ENCODE measurements at regions not wholly inside any gene's neighbourhood (a gene's known extent, or its start where the extent isn't known, plus 50 kb on each side); places are given as distances from the start of the nearest gene placed in this dataset.

DNA sequence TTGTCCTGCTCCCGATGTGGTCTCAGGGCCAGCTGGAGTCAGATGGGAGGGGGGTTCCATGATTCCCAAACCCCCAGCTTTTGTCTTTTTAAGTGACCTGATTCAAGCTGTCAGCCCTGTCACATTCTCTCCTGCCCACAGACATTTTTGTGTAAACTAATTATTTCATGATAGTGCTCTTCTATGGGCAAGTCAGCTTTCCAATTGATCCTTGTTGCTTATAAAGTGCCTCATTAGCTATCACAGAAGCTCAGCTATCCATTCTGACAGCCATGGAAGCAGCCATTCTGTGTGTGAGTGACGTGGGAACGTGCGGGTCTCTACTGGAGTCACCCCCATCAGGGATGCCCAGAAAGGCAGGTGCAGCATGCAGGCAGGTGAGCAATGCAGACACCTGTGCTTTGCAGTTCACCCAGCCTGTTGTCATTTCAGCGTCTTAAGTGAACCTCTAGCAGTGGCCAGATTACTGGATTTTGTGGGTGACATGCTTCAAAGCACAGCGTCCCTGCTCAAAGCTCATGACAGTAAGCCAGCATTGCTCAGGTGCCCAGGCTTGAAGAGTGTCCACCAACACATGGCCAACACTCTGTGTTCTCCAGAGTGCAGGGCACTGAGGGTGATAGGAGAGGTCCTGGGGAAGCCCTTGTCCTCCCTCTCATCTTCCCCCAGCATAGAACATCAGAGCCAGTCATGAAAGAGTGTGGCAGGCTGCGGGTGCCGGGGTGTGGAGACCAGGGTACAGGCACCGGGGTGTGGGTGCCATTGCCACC lies 162.1 kb upstream of the SH3BP4 start:
- FAIRE-seq = no peak
- TF ChIP-seq, protein P1, sequence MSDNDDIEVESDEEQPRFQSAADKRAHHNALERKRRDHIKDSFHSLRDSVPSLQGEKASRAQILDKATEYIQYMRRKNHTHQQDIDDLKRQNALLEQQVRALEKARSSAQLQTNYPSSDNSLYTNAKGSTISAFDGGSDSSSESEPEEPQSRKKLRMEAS (IDR thresholded peaks at IDR 0.05) = no peak
- TF ChIP-seq EHF (CRISPR knock-in tag; IDR thresholded peaks at IDR 0.05) (no peak), EHMT2 (IDR thresholded peaks at IDR 0.05; ENCODE audit: low read depth) (no peak), ZC3H11A (IDR thresholded peaks at IDR 0.05) (no peak)
- TF ChIP-seq, protein P2, sequence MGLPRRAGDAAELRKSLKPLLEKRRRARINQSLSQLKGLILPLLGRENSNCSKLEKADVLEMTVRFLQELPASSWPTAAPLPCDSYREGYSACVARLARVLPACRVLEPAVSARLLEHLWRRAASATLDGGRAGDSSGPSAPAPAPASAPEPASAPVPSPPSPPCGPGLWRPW (IDR thresholded peaks at IDR 0.05) = no peak
- ChIA-PET POLR2A (no interaction called here), CTCF (interaction anchor here (1.0 kb wide), 1 partner anchor 327 kb away, joined by 3 read pairs; no protein-coding TSS in a partner anchor)
- 77% methylated on average over 8 of the region's 9 CpGs for WGBS (ENCODE audit: missing lambda C conversion rate)
- H3K4me1 ChIP-seq = peaks cover under 1% of the 10 kb centered on the region; the same call in 1 of the 3 replicates
- ATAC-seq = no peak
- H3K4me2 ChIP-seq = no peak overlapping the region
- no peaks in the 10 kb centered on the region for H3K9me3 ChIP-seq
- no peak overlapping the region for H3K4me3 ChIP-seq
- no peak for DNase-seq (ENCODE audit: low read depth in 1 of 2, low spot score in 1 of 2)
- H3K27ac ChIP-seq = no peak overlapping the region

DNA sequence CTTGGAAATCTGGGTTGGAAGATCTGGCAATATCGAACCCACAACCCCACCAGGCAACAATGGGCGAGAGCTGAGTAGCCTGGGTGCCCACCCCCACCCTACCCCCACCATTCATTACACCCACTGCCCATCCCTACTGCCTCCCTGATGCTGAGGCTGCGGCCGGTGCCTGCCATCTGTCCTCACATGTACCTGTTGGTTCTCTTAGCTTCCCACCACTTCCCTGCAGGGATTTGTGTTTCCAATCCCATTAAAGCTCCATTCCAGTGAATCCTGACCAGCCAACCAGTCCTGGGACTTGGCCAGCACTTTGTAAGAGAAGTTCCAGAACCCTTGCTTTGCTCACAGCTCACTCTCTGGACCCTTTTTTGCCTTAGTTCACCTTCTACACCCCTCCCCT lies 163.0 kb upstream of the SH3BP4 start:
- ChIA-PET CTCF (no interaction called here), POLR2A (no interaction called here)
- H3K4me2 ChIP-seq = no peak overlapping the region
- WGBS (ENCODE audit: missing lambda C conversion rate) = 70% methylated on average over 4 of the region's 4 CpGs
- H3K4me3 ChIP-seq = no peak overlapping the region
- FAIRE-seq = no peak
- no peaks in the 10 kb centered on the region for H3K4me1 ChIP-seq
- peaks cover under 1% of the 10 kb centered on the region; the same call in 1 of the 3 replicates for H3K9me3 ChIP-seq
- no peak overlapping the region for H3K27ac ChIP-seq
- no peak for TF ChIP-seq PHF8 (IDR thresholded peaks at IDR 0.05; ENCODE audit: borderline replicate concordance, low read depth)
- no peak for TF ChIP-seq ZNF302 (CRISPR knock-in tag; IDR thresholded peaks at IDR 0.05)
- TF ChIP-seq, protein P3, sequence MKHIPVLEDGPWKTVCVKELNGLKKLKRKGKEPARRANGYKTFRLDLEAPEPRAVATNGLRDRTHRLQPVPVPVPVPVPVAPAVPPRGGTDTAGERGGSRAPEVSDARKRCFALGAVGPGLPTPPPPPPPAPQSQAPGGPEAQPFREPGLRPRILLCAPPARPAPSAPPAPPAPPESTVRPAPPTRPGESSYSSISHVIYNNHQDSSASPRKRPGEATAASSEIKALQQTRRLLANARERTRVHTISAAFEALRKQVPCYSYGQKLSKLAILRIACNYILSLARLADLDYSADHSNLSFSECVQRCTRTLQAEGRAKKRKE (CRISPR knock-in tag; IDR thresholded peaks at IDR 0.05; ENCODE audit: low read depth) = no peak
- no peak for TF ChIP-seq POLR2A (IDR thresholded peaks at IDR 0.05; ENCODE audit: low read length)
- no peak for TF ChIP-seq FOSL2 (IDR thresholded peaks at IDR 0.05)
- no peak for TF ChIP-seq FOSL2 (CRISPR knock-in tag; IDR thresholded peaks at IDR 0.05)
- TF ChIP-seq, protein P4, sequence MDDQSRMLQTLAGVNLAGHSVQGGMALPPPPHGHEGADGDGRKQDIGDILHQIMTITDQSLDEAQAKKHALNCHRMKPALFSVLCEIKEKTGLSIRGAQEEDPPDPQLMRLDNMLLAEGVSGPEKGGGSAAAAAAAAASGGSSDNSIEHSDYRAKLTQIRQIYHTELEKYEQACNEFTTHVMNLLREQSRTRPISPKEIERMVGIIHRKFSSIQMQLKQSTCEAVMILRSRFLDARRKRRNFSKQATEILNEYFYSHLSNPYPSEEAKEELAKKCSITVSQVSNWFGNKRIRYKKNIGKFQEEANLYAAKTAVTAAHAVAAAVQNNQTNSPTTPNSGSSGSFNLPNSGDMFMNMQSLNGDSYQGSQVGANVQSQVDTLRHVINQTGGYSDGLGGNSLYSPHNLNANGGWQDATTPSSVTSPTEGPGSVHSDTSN (IDR thresholded peaks at IDR 0.05) = no peak
- no peak for TF ChIP-seq JUNB (IDR thresholded peaks at IDR 0.05)
- no peak for TF ChIP-seq CBX2 (IDR thresholded peaks at IDR 0.05; ENCODE audit: borderline replicate concordance, low read depth)
- TF ChIP-seq SMC3 (IDR thresholded peaks at IDR 0.05) = no peak
- TF ChIP-seq, protein P5, sequence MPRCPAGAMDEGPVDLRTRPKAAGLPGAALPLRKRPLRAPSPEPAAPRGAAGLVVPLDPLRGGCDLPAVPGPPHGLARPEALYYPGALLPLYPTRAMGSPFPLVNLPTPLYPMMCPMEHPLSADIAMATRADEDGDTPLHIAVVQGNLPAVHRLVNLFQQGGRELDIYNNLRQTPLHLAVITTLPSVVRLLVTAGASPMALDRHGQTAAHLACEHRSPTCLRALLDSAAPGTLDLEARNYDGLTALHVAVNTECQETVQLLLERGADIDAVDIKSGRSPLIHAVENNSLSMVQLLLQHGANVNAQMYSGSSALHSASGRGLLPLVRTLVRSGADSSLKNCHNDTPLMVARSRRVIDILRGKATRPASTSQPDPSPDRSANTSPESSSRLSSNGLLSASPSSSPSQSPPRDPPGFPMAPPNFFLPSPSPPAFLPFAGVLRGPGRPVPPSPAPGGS (IDR thresholded peaks at IDR 0.05) = no peak
- TF ChIP-seq HOXB5 (CRISPR knock-in tag; IDR thresholded peaks at IDR 0.05) = no peak
- TF ChIP-seq, protein P1 (IDR thresholded peaks at IDR 0.05) = no peak
- no peak for ATAC-seq
- no peak for DNase-seq (ENCODE audit: low read depth in 1 of 2, low spot score in 1 of 2)

DNA sequence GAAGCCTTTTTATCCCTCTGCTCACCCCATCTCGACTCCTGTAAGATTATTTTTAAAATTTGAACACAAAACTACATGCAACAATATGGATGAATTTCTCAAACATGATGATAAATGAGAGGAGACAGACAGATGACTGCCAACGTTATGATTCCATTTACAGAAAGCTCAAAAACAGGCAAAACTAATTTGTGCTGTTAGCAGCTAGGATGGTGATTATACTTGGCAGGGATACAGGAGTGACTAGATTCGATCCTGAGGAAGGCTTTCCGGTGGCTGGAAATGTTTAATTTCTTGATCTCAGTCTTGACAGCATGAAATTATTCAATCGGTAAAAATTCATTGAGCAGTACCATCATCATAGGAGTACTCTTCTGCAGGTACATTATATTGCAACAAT lies 163.4 kb upstream of the SH3BP4 start:
- WGBS (ENCODE audit: missing lambda C conversion rate) = 52% methylated on average over 5 of the region's 5 CpGs
- ATAC-seq (no peak), DNase-seq (ENCODE audit: low read depth in 1 of 2, low spot score in 1 of 2) (no peak), FAIRE-seq (no peak)
- TF ChIP-seq KDM5A (IDR thresholded peaks at IDR 0.05) = no peak
- no peak for TF ChIP-seq CHD4 (IDR thresholded peaks at IDR 0.05; ENCODE audit: borderline replicate concordance)
- TF ChIP-seq SMC3 (IDR thresholded peaks at IDR 0.05) = no peak
- no peak for TF ChIP-seq RCOR1 (IDR thresholded peaks at IDR 0.05; ENCODE audit: low read depth, low read length)
- TF ChIP-seq EP300 (IDR thresholded peaks at IDR 0.05) = no peak
- TF ChIP-seq, protein P5 (IDR thresholded peaks at IDR 0.05) = no peak
- no peak for TF ChIP-seq BHLHE40 (IDR thresholded peaks at IDR 0.05; ENCODE audit: low read depth, low read length)
- TF ChIP-seq JUN (IDR thresholded peaks at IDR 0.05) = no peak
- TF ChIP-seq POLR2AphosphoS2 (conservative IDR thresholded peaks at IDR 0.05; ENCODE audit: low read length) = no peak
- H3K4me2 ChIP-seq = no peak overlapping the region
- ChIA-PET CTCF (no interaction called here), POLR2A (no interaction called here)
- H3K9me3 ChIP-seq = peaks cover 6% of the 10 kb centered on the region
- no peak overlapping the region for H3K27ac ChIP-seq
- H3K4me3 ChIP-seq = no peak overlapping the region
- H3K4me1 ChIP-seq = no peaks in the 10 kb centered on the region
